NCI-H1105 (cell line): ENCODE measurements at regions not wholly inside any gene's neighbourhood (a gene's known extent, or its start where the extent isn't known, plus 50 kb on each side); places are given as distances from the start of the nearest gene placed in this dataset.

Experiments used
- DNase-seq: peaks from one replicate; lab custom pipeline; 2025; lab: John Stamatoyannopoulos, UW

GRCh38 chr2:221228214-221228769 lies 343.8 kb downstream of the EPHA4 start:
- no peak for DNase-seq

GRCh38 chr2:221229099-221229498 lies 343.0 kb downstream of the EPHA4 start:
- no peak for DNase-seq

- no peak for DNase-seq
Measured at GRCh38 chr2:221231511-221231910, 340.6 kb downstream of the EPHA4 start.

GRCh38 chr2:221235941-221236340 lies 336.2 kb downstream of the EPHA4 start:
- DNase-seq = no peak

- no peak for DNase-seq
Measured at GRCh38 chr2:221241072-221241471, 331.0 kb downstream of the EPHA4 start.

GRCh38 chr2:221243771-221244170 lies 328.3 kb downstream of the EPHA4 start:
- DNase-seq = no peak

GRCh38 chr2:221245045-221245444 lies 327.1 kb downstream of the EPHA4 start:
- no peak for DNase-seq

GRCh38 chr2:221245772-221246171 lies 326.3 kb downstream of the EPHA4 start:
- no peak for DNase-seq

- no peak for DNase-seq
Measured at GRCh38 chr2:221254299-221254698, 317.8 kb downstream of the EPHA4 start.

- DNase-seq = no peak
Measured at GRCh38 chr2:221255862-221256261, 316.2 kb downstream of the EPHA4 start.

- no peak for DNase-seq
Measured at GRCh38 chr2:221258464-221258863, 313.6 kb downstream of the EPHA4 start.

GRCh38 chr2:221262651-221263050 lies 309.5 kb downstream of the EPHA4 start:
- no peak for DNase-seq

GRCh38 chr2:221263573-221263972 lies 308.5 kb downstream of the EPHA4 start:
- no peak for DNase-seq

GRCh38 chr2:221264318-221264717 lies 307.8 kb downstream of the EPHA4 start:
- no peak for DNase-seq

GRCh38 chr2:221267773-221268425 lies 304.2 kb downstream of the EPHA4 start:
- DNase-seq = peak; percentile 7

GRCh38 chr2:221268631-221269030 lies 303.5 kb downstream of the EPHA4 start:
- no peak for DNase-seq

GRCh38 chr2:221270806-221271205 lies 301.3 kb downstream of the EPHA4 start:
- DNase-seq = no peak

GRCh38 chr2:221272729-221273128 lies 299.4 kb downstream of the EPHA4 start:
- DNase-seq = no peak

GRCh38 chr2:221276033-221276432 lies 296.1 kb downstream of the EPHA4 start:
- DNase-seq = no peak

- DNase-seq = no peak
Measured at GRCh38 chr2:221276601-221277000, 295.5 kb downstream of the EPHA4 start.

- DNase-seq = no peak
Measured at GRCh38 chr2:221282386-221282785, 289.7 kb downstream of the EPHA4 start.

GRCh38 chr2:221283896-221284545 lies 288.1 kb downstream of the EPHA4 start:
- no peak for DNase-seq

- DNase-seq = no peak
Measured at GRCh38 chr2:221285148-221285547, 287.0 kb downstream of the EPHA4 start.

- DNase-seq = no peak
Measured at GRCh38 chr2:221286406-221286805, 285.7 kb downstream of the EPHA4 start.
